HG03064 (cell line): ENCODE measurements at regions not wholly inside any gene's neighbourhood (a gene's known extent, or its start where the extent isn't known, plus 50 kb on each side); places are given as distances from the start of the nearest gene placed in this dataset.

Experiments
- ATAC-seq: cut with Tn5 transposase; IDR thresholded peaks from one replicate; pipeline ENCODE4 v1.9.1; 2021; ENCODE audit warnings: low read depth; ENCODE audit not compliant: unreplicated experiment

DNA sequence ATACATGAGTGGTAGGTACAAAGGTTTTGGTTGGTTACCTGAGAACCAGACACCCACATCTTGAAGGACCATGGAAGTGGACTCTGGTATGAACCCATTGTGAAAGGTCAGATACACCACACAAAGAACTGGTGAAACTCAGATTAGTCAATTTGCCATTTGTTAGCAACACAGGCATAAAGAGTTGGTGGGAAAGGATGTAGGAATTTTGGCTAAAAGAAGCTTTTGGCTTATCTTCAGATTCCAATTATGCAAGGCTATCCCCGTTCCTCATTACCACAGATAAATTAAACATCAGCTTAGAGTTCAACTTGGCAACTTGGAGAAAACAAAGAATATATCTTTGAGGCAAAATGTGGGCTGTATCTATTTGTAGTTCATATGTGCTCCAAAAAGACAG, 87.0 kb upstream of the IRF2BP2 start:
- ATAC-seq: no peak

DNA sequence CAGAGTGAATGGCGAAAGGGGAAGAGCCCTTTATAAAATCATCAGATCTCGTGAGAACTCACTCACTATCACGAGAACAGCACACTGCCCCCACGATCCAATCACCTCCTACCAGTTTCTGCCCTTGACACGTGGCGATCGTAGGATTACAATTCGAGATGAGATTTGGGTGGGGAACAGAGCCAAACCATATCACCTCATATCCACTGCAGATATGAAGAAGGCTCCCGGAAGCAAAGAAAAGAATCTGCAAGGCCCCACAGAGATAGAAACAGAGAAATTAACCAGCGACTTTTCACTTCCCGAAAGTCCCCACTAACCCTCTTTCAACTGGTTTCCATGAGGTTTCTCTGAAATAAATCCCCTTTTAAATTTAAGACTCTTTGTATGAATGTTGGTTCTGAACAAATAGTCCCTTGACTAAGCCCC, 86.2 kb upstream of the IRF2BP2 start:
- no peak for ATAC-seq

DNA sequence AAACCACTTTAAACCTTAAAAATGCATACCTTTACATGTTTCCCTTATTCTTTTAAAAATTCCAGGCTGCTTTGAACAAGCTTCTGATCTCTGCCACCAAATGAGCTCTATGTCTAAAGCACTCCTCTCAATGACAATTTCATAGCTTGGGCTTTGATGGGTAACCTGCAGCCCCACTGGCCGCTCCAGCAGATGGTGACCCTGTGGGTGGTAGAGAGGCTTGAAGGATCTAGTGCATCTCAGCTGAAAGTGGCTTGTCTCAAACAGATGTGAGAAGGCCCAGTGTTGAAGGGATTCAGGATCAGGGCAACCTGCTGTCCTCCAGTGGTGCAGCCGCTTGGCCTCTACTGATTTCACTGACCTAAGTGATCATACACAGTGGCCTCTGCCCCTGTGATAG, 84.7 kb upstream of the IRF2BP2 start:
- ATAC-seq: no peak

DNA sequence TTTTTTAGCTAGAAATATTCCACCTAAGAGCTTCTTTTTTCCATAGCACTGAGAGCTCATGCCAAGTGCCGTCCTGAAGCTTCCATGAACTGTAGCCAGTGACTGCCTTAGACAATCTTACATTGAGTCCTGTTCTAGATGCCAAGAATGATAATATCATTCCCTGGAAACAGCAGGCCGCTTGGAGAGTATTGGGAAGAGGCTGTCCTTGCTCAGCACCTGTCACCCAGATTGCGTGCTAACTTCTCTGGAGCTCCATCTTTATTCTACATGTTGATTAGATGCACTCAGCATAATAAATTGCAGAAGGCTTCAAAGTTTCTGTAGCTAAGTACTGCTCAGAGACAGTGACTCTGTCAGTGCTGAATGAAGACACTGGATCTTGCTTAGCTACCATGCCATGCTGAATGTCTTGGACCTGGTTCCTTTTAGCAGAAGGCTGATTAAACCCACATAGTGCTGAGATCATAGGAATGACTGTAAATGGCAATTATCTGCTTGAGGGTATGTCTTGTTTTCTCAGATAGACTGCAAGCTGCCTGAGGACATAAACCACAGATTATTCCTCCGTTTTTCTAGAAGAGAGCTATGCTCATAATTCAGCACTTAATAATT, 83.1 kb upstream of the IRF2BP2 start:
- ATAC-seq: no peak

DNA sequence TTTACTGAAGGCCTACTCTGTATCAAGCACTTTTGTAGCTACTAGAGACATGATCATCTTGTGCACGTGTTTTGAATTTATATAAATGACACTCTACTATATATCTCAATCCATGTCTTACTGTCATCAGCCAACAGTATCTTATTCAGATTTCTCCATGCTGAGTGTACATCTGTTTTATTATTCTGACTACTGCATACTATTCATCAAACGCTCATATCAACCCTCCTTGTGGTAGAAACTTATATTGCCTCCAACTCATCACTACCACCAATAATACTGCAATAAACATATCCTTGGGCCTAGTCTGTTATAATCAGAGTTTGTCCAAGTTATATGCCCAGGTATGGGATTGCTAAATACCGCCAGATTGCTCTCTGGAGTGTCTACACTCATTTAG, 81.6 kb upstream of the IRF2BP2 start:
- no peak for ATAC-seq

DNA sequence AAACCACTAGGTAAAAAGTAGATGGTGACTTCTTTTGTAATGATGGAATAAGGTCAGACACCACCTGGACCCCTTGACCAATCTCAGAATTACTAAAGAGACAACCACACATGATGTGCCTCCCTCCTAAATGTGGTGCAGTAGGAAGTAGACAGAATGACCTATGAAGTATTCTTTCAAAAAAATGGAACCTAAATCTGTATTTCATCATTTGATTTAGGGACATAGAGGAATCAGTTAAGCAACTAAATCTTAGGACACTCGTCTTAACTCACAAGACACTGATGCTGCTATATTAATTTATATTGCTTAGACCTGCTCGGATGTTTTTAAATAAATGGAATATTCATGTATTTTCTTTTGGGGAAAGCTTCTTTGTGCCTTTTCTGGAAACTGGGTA, 80.9 kb upstream of the IRF2BP2 start:
- no peak for ATAC-seq

DNA sequence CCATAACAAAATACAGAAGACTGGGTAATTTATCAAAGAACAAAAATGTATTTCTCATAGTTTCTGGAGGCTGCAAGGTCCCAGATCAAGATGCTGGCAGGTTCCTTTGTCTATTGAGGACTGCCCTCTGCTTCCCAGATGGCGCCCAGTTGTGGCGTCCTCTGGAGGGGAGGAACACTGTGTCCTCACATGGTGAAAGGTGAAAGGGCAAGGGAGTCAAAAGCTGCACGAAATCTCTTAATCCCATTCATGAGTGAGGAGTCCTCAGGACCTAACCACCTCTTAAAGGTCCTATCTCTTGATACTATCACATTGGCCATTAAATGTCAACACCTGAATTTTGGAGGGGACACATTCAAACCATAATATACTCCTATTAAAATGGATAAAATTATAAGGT, 79.3 kb upstream of the IRF2BP2 start:
- no peak for ATAC-seq

DNA sequence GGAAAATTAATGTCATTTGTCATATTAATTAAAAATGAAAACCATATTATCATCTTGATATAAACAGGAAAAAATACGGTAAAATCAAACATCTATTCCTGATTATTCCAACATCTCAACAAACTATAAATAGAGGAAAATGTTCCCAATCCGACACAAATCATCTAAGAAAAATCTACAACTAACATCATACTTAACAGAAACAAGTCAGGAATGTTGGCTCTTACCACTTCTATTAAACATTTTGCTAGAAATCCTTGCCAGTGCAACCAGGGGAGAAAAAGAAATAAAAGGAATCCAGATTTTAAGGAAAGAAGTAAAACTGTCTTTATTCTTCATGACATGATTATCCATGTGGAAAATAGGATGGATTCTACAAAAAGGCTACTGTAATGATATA, 77.0 kb upstream of the IRF2BP2 start:
- ATAC-seq: no peak

DNA sequence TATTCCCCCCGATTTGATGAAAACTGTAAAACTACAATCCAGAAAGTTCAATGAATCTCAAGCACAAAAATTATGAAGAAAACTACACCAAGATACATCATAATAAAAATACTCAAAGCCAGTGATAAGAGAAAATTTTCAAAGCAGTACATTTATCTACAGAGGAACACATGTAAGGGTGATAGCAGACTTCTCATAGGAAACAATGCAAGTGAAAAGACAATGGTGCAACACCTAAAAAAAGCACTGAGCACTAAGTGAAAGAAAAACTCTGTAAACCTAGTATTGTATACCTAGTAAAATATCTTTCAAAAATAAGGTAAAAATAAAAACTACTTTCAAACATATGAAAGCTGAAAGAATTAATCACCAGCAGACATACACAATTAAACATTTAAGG, 76.1 kb upstream of the IRF2BP2 start:
- no peak for ATAC-seq

DNA sequence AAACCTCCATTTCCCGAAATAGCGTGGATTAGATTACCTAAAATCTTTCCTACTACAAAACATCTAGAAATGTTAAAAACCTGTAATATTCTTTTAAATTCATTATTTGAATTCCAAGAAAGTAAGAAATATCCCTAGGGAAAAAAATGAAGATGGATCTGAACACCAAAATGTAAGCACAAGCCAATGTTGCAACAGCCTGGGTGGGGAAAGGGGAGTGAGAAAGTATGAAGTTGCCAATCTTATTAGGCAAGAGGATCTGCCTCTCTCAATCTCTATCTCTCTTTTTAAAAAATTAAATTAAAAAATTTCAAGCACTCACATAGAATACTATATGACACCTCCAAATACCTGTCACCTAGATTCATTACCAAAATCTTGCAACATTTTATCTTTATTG, 74.9 kb upstream of the IRF2BP2 start:
- no peak for ATAC-seq

DNA sequence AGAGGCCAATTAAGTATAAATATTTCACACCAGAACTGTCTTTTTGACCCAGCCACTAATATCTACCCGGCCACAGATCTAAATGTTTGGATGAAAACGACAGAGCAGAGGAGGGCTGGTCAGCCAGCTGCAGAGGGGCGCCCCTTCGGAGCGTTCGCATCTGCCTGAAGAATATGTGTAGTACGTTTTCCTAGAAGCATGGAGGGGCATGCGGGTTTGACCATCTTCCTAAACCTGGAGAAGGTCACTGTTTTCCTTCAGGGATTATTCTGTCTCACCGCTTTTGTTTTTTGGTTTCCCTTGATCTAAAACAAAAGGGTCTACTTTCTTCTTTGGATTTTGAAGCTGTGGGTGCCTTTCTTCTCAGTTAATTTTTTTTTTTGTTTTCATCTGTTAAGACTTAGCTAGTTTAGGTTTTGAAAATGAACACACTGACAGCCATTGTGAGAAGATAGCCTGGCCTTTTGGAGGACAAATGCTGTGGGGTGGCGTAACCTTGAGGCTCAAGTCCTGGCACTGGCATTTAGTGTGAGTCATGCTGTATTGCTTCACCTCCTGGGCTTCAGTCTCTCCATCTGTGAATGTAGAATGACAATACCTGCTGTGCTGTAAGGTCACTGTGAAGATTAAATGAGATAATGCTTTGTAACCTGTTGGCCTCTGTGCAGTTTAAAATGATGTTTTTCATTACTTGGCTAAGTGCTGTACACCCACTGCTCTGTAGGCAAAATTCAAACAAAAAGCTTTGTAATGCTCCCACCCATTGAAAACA, 74.1 kb upstream of the IRF2BP2 start:
- no peak for ATAC-seq

DNA sequence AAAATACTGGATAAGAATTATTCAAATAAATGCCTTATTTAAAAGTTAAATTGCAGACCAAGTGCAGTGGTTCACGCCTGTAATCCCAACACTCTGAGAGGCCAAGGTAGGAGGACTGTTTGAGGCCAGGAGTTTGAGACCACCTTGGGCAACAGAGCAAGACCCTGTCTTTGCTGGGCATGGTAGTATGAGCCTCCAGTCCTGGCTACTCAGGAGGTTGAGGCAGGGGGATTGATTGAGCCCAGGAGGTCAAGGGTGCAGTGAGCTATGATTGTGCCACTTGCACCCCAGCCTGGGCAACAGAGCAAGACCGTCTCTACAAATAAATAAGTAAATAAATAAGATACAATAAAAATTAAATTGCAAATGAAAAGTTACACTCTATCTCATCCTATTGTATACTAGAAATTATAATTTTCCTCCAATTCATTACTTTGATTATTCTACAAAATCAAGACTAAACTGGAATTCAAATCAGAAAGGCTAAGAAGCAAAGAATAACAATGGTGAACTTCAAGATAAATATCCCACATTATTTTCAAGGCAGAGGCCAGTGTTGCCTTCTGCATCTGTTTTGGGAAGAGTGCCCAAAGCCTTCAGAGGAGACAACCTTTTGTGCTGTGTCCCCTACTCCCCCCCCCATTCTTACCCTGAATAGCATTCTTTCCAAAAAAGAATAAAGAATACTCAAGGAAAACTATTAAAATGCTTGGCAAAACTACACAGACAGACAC, 73.3 kb upstream of the IRF2BP2 start:
- ATAC-seq: no peak

DNA sequence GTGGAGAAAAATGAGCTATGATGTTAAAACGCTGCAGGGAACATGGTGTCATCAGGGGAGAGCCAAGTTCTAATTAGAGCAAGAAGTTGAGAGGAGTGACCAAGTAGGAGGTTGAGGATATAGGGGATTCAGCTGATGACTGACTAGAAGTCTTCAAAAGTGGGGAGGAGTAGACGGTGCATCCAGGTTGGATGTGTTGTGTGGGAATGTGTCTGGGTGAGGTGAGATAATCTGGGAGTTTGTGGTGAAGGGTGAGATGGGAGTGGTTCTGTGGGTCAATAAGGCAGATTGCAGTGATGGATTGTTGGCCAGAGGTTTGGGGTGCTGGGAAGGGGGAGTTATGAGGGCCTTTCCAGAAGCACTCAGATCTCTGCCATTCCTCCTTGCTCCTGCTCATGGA, 72.0 kb upstream of the IRF2BP2 start:
- no peak for ATAC-seq

DNA sequence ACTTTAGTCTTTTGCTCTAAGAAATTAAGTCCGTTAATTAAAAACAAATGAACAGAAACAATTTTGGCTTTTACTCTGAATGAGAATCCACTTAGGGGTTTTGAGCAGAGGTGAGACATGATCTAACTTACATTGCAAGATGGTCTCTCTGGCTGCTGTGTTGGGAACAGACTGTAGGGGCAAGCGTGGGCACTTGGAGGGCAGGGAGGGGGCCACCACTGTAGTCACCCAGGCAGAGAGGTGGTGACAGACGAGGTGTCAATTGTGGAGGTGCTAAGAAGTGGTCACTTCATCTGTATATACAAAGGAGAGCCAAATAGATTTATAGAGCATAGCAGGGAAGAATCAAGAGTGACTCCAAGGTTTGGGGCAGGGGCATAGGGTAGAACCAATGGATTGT, 71.1 kb upstream of the IRF2BP2 start:
- ATAC-seq: no peak

DNA sequence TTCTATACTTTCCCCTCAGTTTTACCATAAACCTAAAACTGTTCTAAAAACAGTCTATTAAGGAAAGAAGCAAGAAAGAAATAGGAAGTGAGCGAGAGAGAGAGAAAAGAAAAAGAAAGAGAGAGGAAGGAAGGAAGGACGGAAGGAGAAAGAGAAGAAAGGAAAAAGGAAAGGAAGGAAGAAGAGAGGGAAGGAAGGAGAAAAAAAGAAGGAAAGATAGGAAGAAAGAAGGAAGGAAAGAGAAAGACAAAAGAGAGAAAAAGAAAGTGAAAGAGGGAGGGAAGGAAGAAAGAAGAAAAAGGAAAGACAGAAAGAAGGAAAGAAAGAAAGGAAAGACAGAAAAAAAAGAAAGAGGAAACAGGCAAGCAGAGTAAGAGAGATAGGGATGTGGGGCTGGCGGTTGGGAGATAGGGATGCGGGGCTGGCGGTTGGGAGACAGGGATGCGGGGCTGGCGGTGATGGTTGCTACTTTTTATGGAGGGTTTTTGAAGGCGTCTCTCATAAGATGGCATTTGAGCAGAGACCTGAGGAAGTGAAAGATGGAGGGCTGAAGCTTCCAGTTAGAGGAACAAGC, 70.4 kb upstream of the IRF2BP2 start:
- ATAC-seq: no peak

DNA sequence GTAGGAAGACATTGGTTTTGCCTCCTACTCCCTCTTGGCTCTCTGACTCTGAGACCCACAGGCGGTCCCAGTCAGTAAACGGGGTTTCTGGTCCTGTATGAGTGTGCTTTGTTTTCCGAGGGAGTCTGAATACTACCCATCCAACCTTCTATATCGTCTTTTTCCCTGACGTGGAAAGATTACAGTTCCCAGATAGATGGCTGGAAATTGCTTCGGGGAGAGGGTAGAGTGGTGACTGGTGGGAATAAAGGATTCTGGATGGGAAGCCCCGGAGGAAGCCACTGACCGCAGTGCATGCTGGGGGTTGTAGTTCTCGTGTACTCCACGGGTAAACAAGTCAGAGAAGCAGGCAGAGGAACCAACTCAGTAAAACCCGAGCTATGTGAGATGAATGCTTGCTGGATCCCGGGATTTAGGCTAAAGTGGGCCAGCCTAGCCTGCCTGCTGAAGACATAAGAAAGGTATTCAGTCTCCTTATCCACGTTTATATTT, 66.2 kb upstream of the IRF2BP2 start:
- ATAC-seq: no peak

DNA sequence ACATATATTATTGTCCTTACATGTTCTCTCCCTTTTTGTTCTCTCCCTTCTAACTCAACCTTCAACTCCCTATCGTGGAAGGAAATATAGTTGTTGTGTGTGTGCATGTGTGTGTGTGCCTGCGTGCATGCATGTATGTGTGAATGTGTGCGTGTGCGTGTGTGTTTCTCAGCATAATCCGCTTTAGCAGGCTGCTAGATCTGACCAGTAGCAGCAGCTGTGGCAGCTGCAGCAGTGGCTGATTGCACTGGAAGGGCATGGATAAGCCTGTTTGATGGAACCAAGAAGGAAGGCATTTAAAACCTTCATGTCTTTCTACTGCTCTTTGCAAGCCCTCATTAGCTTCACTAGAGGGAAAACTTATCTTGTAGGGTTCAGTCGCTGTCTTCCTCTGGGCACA, 65.6 kb upstream of the IRF2BP2 start:
- ATAC-seq: no peak

DNA sequence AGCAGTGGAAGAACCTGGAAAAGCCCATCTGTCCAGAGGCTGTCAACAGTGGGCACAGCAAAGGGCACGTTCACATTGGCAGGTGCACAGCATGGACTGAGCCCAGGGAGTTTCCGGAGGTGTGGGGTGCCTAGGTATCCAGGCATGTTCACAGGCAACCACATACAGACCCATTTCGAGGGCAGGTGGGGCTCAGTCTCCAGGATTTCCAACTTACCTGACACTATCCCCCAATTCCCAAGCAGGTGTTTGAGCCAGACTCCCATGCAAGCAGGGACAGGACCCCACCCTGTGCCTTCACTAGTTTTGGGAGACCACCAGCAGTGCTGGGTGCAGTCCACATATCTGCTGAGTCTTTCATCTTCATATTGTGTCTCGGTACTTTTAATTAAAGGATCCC, 65.0 kb upstream of the IRF2BP2 start:
- ATAC-seq: no peak

DNA sequence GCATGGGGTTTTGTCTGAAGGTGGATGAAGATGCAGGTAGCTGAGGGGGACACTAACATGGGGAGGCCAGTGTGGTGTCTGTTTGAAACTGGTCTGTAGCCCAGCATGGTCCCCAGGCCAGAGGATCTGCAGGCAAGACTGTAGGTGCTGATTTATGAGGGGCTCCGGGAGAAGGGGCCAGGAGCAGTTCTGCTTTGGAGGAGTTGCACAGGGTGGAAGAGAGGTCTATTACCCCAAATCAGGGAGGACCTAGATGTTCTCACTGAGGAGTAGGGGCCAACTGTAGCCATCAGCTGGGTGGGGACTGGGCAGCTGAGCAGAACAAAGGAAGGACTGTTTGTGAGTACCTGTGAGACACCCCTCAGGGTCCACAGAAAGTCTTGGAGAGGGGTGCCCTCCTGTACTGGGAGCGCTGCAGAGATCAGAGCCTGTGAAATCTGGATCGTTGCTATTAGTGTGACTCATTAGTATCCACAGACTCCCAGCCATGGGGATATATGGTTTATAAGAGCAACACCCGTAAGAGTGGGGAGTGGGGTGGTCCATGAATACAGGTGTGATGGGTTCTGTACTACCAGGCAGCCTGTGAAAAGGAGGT, 64.3 kb upstream of the IRF2BP2 start:
- ATAC-seq: no peak

DNA sequence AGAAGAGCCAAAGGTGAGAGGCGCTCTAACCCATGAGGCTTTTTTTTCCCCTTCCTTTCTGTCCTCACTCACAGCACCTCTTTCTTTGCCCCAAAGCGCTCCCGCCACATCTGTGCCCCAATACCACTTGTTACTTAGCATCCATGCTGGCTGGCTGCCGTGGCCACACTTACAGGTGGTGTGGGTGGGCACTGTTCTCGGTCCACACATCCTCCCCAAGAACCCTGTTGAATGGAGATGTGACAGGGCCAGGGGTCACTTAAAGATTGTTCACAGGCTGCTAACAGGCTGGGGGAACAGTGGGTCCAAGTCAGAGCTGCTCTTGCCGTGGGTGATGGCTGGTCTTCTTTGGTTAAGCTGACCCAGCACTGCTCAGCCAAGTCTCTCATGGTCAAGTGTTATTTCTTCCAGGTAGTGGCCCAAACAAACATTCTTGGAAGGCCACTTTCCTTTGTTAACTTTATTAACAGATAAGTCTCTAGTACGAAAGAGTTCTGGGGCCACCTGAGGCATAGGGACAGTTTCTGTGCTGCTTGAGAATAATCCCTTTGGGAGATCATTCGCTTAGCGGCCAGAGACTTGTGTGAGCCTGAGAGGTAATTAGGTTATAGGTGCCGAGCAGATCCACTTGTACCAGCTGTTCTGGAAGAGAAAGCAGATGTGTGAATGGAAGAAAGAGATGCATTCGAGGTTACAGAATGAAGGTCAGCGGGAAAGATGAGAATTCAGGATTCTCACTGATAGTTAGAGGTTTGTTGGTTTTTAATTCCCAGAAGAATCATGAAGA, 62.6 kb upstream of the IRF2BP2 start:
- no peak for ATAC-seq
